ENCODE measurements at regions not wholly inside any gene's neighbourhood (a gene's known extent, or its start where the extent isn't known, plus 50 kb on each side); places are given as distances from the start of the nearest gene placed in this dataset.

GRCh38 chr1:5810131-5810530 lies 182.1 kb downstream of the NPHP4 start:
- no peaks in the 10 kb centered on the region for H3K36me3 ChIP-seq (ENCODE audit: control insufficient read depth in 1 of 2, insufficient read depth in 2 of 2, low read length in 2 of 2)
- no peaks in the 10 kb centered on the region for H3K79me2 ChIP-seq (ENCODE audit: insufficient read depth, low read length)
- H3K9me2 ChIP-seq (ENCODE audit: insufficient read depth), result no peaks in the 10 kb centered on the region
- ATAC-seq (no peak), DNase-seq (ENCODE audit: low read depth, low spot score) (no peak)
- no peak overlapping the region for H3K4me2 ChIP-seq (ENCODE audit: low read length)
- intact Hi-C loops (cut with micrococcal nuclease), result no loop called here
- CTCF ChIA-PET, result no interaction called here
- peaks cover 22% of the 10 kb centered on the region for H3K27me3 ChIP-seq (ENCODE audit: insufficient read depth, low read length)
- H3K27ac ChIP-seq (ENCODE audit: low read depth, low read length), result no peak overlapping the region
- no peak overlapping the region for H3K4me3 ChIP-seq (replicated peaks in 1 of 2; ENCODE audit: low read depth in 1 of 2, low read length in 2 of 2)
- no peak overlapping the region for H2AFZ ChIP-seq (ENCODE audit: low read depth, low read length, poor library complexity, severe bottlenecking)
- H3K4me1 ChIP-seq (ENCODE audit: control insufficient read depth in 1 of 2, insufficient read depth in 2 of 2, low read length in 2 of 2), result no peaks in the 10 kb centered on the region
- H3K9me3 ChIP-seq (ENCODE audit: control insufficient read depth in 1 of 2, insufficient read depth in 1 of 2, low read depth in 1 of 2, low read length in 2 of 2), result no peaks in the 10 kb centered on the region
- no peak for TF ChIP-seq CBX3 (IDR thresholded peaks at IDR 0.05; ENCODE audit: low read depth)
- no peak for TF ChIP-seq RAD21 (IDR thresholded peaks at IDR 0.05; ENCODE audit: low read depth)
- TF ChIP-seq CTCF (IDR thresholded peaks at IDR 0.05 in 2 of 3, conservative IDR thresholded peaks at IDR 0.05 in 1 of 3; ENCODE audit: borderline replicate concordance in 1 of 3, insufficient read depth in 1 of 3, low read depth in 2 of 3, low read length in 2 of 3), result no peak
- no peak for TF ChIP-seq ZBTB33 (IDR thresholded peaks at IDR 0.05; ENCODE audit: extremely low read depth, insufficient replicate concordance, low read length)
- TF ChIP-seq JUND (IDR thresholded peaks at IDR 0.05), result no peak
- TF ChIP-seq SP1 (IDR thresholded peaks at IDR 0.05; ENCODE audit: low read depth), result no peak
- TF ChIP-seq SIN3A (IDR thresholded peaks at IDR 0.05; ENCODE audit: low read depth), result no peak
- no peak for TF ChIP-seq EGR1 (IDR thresholded peaks at IDR 0.05; ENCODE audit: low read depth)
- TF ChIP-seq SRF (IDR thresholded peaks at IDR 0.05; ENCODE audit: low read depth), result no peak
- TF ChIP-seq ATF3 (IDR thresholded peaks at IDR 0.05), result no peak
- no peak for TF ChIP-seq FOSL1 (IDR thresholded peaks at IDR 0.05; ENCODE audit: low read depth)
- TF ChIP-seq POLR2A (IDR thresholded peaks at IDR 0.05; ENCODE audit: borderline replicate concordance, extremely low read depth, insufficient read depth, insufficient read length), result no peak
- no peak for TF ChIP-seq EZH2 (IDR thresholded peaks at IDR 0.05)
- TF ChIP-seq POLR2AphosphoS5 (IDR thresholded peaks at IDR 0.05; ENCODE audit: low read depth, low read length), result no peak
- no peak for TF ChIP-seq TCF7L2 (IDR thresholded peaks at IDR 0.05; ENCODE audit: borderline replicate concordance, extremely low read depth, insufficient read depth, insufficient read length)
- RAD21 ChIA-PET (ENCODE audit: low non-redundant PET in 1 of 2, low total read pairs in 2 of 2, uncharacterized antibody in 2 of 2, unreplicated experiment in 2 of 2), result no interaction called here
- POLR2A ChIA-PET, result no interaction called here
- H3K9ac ChIP-seq (ENCODE audit: low read length), result no peak overlapping the region
- no peaks in the 10 kb centered on the region for H4K20me1 ChIP-seq (ENCODE audit: insufficient read depth)
- no TSS peak for BruUV-seq (replicated peaks)

Measured in HCT116 (cell line).